ENCODE measurements at regions not wholly inside any gene's neighbourhood (a gene's known extent, or its start where the extent isn't known, plus 50 kb on each side); places are given as distances from the start of the nearest gene placed in this dataset.

DNA sequence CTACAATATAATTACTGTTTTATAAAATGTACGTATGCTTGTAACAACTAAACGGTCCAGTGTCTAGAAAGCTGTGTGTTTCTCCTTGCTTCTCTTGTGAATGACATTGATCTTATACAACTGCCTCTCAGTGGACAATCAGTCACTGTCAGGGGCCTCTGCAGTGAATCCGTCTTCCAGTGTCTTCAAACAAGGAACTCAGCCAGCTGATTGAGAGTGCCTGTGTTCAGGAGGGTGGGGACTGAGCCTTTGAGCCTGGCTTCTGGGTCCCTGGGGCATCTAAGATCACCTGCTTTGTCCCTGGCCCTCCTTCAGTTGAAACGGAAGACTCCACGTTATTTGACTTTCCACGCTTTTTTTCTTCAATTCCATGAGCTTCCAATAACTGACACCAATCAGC, 133.1 kb upstream of the SFSWAP start:
- Mint-ChIP-seq H3K9me3 (no peaks in the 10 kb centered on the region), H3K27ac (no peak overlapping the region), H3K27me3 (ENCODE audit: low read depth) (peaks cover 47% of the 10 kb centered on the region), H3K4me1 (peaks cover 4% of the 10 kb centered on the region), H3K36me3 (no peaks in the 10 kb centered on the region), H3K4me3 (no peak overlapping the region)
- TF ChIP-seq, protein P1, sequence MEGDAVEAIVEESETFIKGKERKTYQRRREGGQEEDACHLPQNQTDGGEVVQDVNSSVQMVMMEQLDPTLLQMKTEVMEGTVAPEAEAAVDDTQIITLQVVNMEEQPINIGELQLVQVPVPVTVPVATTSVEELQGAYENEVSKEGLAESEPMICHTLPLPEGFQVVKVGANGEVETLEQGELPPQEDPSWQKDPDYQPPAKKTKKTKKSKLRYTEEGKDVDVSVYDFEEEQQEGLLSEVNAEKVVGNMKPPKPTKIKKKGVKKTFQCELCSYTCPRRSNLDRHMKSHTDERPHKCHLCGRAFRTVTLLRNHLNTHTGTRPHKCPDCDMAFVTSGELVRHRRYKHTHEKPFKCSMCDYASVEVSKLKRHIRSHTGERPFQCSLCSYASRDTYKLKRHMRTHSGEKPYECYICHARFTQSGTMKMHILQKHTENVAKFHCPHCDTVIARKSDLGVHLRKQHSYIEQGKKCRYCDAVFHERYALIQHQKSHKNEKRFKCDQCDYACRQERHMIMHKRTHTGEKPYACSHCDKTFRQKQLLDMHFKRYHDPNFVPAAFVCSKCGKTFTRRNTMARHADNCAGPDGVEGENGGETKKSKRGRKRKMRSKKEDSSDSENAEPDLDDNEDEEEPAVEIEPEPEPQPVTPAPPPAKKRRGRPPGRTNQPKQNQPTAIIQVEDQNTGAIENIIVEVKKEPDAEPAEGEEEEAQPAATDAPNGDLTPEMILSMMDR (IDR thresholded peaks at IDR 0.05; ENCODE audit: unreplicated experiment): no peak
- DNase-seq (ENCODE audit: low spot score in 2 of 2, unreplicated experiment in 2 of 2): no peak

DNA sequence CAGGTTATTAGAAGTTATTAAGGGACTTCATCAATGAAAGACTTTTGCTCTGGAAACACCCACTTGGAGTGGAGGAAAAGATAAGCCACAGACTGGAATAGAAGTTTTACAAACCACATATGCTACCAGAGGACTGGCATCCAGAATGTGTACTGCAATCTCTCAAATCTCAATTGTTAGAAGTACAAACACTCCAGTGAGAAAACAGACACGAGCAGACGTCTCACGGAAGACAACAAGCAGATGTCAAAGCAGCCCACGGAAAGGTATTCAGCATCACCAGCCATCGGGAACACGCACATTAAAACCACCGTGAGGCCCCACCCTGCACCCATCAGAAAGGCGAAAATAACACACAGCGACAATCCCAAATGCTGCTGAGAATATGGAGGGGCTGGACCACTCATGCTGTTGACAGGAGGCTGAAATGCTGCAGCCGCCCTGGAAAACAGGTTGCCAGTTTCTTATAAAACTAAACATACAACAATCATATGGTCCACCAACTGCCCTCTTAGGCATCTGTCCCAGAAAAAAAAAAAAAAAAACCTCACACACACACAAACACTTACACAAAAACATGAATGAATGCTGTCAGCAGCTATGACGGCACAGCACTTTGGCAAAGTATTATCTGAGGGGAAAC, 131.9 kb upstream of the SFSWAP start:
- Mint-ChIP-seq H3K9me3 (no peaks in the 10 kb centered on the region), H3K4me3 (no peak overlapping the region), H3K4me1 (peaks cover 4% of the 10 kb centered on the region), H3K27me3 (ENCODE audit: low read depth) (peaks cover 43% of the 10 kb centered on the region), H3K36me3 (no peaks in the 10 kb centered on the region), H3K27ac (no peak overlapping the region)
- TF ChIP-seq, protein P1 (IDR thresholded peaks at IDR 0.05; ENCODE audit: unreplicated experiment): no peak
- DNase-seq (ENCODE audit: low spot score in 2 of 2, unreplicated experiment in 2 of 2): no peak

DNA sequence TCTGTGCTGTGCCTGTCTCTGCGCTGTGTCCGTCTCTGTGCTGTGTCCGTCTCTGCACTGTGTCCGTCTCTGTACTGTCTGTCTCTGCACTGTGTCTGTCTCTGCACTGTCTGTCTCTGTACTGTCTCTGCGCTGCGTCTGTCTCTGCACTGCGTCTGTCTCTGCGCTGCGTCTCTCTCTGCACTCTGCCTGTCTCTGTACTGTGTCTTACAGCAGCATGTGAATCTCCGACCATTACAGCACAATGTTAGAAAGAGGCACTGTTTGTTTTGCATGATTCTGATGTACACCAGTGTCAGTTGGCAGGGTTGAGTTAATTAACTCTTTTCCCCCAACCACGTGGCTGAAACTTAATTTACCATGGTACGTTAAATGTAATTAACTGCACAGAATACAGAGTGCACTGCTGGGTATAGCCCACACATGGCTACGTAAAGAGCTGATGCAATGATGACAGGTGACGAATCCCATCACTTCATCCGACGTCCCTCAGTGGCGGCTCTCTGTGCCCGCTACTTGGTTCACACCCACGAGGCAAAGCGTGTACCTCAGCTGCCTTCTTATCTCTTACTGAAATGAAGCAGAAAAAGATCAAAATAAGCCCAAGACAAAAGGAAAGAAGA, 127.7 kb upstream of the SFSWAP start:
- H3K27ac Mint-ChIP-seq: no peak overlapping the region
- no peak for DNase-seq (ENCODE audit: low spot score in 2 of 2, unreplicated experiment in 2 of 2)
- H3K27me3 Mint-ChIP-seq (ENCODE audit: low read depth): peaks cover 27% of the 10 kb centered on the region
- no peak overlapping the region for H3K4me3 Mint-ChIP-seq
- TF ChIP-seq, protein P1 (IDR thresholded peaks at IDR 0.05; ENCODE audit: unreplicated experiment): no peak
- H3K9me3 Mint-ChIP-seq: no peaks in the 10 kb centered on the region
- H3K4me1 Mint-ChIP-seq: no peaks in the 10 kb centered on the region
- no peaks in the 10 kb centered on the region for H3K36me3 Mint-ChIP-seq

DNA sequence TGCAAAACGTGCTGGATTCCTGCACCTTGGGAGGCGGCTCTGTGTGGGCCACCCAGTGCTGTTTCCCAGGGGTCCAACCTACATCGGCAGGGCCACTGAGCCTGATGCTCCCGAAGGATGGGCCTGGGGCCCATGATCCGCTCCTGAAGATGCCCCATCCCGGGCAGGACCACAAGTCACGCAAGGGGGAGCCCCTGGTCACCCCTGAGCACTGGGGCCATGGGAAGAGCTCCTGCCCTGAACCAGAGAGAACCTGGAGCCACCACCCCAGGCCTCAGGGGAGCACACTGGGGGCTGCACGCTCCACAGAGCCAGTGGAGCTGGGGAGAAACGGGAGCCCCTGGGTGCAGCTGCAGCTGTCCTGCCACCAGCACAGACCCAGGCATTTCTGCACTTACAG, 124.6 kb upstream of the SFSWAP start:
- DNase-seq (ENCODE audit: low spot score in 2 of 2, unreplicated experiment in 2 of 2): no peak
- H3K4me3 Mint-ChIP-seq: no peak overlapping the region
- H3K36me3 Mint-ChIP-seq: no peaks in the 10 kb centered on the region
- peaks cover 30% of the 10 kb centered on the region for H3K27me3 Mint-ChIP-seq (ENCODE audit: low read depth)
- no peak overlapping the region for H3K27ac Mint-ChIP-seq
- TF ChIP-seq, protein P1 (IDR thresholded peaks at IDR 0.05; ENCODE audit: unreplicated experiment): no peak
- no peaks in the 10 kb centered on the region for H3K9me3 Mint-ChIP-seq
- no peaks in the 10 kb centered on the region for H3K4me1 Mint-ChIP-seq

DNA sequence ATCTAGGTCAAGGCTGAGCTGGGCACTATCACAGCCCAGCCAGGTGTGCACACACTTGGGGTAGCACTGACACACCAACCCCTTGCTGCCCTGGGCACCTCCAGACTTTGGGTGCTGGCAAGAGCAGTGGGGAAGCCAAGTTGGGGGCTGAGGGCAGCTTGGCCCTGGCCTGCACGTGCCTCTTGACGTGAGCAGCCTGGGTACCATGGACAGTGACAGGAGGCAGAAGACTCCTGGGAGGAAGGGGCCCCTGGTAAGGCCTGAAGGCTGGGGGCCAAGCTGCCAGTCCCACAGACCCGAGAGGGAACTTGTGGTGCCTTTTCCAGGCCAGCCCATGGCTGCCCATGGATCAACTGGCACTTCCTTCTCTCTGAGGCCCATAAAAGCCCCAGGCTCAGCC, 124.1 kb upstream of the SFSWAP start:
- H3K4me1 Mint-ChIP-seq: no peaks in the 10 kb centered on the region
- no peak overlapping the region for H3K27ac Mint-ChIP-seq
- H3K36me3 Mint-ChIP-seq: no peaks in the 10 kb centered on the region
- DNase-seq (ENCODE audit: low spot score in 2 of 2, unreplicated experiment in 2 of 2): no peak
- TF ChIP-seq, protein P1 (IDR thresholded peaks at IDR 0.05; ENCODE audit: unreplicated experiment): no peak
- H3K27me3 Mint-ChIP-seq (ENCODE audit: low read depth): peaks cover 28% of the 10 kb centered on the region
- H3K4me3 Mint-ChIP-seq: no peak overlapping the region
- no peaks in the 10 kb centered on the region for H3K9me3 Mint-ChIP-seq
